Tibial nerve (tissue), 3 donors: ENCODE measurements at regions not wholly inside any gene's neighbourhood (a gene's known extent, or its start where the extent isn't known, plus 50 kb on each side); places are given as distances from the start of the nearest gene placed in this dataset.

Source experiments
- POLR2A ChIP-seq, 2 donors: fragments of 450-650 bp; IDR thresholded peaks; one replicate each; pipeline ENCODE4 v1.6.1; 2017; ENCODE audit warnings: antibody characterized with exemption in 2 of 2, mild to moderate bottlenecking in 2 of 2, moderate library complexity in 2 of 2
- TF ChIP-seq, protein P1 (sequence below), 5 experiments: fragments of 200-600 bp in 3 of 5; fragments of 450-650 bp in 2 of 5; sonication (generic) in 3 of 5; IDR thresholded peaks; one replicate each; pipeline ENCODE4 v1.5.1; 2016 to 2019; ENCODE audit warnings: antibody characterized with exemption in 5 of 5, mild to moderate bottlenecking in 3 of 5, moderate library complexity in 2 of 5

DNA sequence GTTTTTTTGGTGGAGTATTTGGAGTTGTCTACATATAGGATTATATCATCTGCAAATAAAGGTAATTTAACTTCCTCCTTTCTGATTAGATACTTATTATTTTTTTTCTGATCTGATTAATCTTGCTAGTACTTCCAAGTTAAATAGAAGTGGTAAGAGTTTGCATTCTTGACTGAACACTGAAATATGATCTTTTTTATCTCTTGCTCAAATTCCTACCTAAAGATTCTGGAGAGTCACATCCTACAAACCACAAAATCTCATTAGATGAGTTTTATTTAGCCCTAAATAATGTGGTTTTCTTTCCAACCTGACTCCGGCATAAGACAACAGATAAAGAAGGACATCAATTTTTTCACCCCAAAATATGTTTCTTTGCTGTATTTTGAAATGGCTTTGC, 977.9 kb upstream of the GBE1 start:
- TF ChIP-seq, protein P1, sequence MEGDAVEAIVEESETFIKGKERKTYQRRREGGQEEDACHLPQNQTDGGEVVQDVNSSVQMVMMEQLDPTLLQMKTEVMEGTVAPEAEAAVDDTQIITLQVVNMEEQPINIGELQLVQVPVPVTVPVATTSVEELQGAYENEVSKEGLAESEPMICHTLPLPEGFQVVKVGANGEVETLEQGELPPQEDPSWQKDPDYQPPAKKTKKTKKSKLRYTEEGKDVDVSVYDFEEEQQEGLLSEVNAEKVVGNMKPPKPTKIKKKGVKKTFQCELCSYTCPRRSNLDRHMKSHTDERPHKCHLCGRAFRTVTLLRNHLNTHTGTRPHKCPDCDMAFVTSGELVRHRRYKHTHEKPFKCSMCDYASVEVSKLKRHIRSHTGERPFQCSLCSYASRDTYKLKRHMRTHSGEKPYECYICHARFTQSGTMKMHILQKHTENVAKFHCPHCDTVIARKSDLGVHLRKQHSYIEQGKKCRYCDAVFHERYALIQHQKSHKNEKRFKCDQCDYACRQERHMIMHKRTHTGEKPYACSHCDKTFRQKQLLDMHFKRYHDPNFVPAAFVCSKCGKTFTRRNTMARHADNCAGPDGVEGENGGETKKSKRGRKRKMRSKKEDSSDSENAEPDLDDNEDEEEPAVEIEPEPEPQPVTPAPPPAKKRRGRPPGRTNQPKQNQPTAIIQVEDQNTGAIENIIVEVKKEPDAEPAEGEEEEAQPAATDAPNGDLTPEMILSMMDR (IDR thresholded peaks at IDR 0.05) = no peak
- no peak for TF ChIP-seq POLR2A (IDR thresholded peaks at IDR 0.05)
